Central memory CD4-positive, alpha-beta T cell (primary cell): ENCODE measurements at regions not wholly inside any gene's neighbourhood (a gene's known extent, or its start where the extent isn't known, plus 50 kb on each side); places are given as distances from the start of the nearest gene placed in this dataset.

Experiments
- DNase-seq: peaks from one replicate; pipeline ENCODE4 v3.0.0; 2022

- DNase-seq = no peak
These were observed 177.8 kb upstream of the EEA1 start for GRCh38 chr12:93106910-93107309.

DNA sequence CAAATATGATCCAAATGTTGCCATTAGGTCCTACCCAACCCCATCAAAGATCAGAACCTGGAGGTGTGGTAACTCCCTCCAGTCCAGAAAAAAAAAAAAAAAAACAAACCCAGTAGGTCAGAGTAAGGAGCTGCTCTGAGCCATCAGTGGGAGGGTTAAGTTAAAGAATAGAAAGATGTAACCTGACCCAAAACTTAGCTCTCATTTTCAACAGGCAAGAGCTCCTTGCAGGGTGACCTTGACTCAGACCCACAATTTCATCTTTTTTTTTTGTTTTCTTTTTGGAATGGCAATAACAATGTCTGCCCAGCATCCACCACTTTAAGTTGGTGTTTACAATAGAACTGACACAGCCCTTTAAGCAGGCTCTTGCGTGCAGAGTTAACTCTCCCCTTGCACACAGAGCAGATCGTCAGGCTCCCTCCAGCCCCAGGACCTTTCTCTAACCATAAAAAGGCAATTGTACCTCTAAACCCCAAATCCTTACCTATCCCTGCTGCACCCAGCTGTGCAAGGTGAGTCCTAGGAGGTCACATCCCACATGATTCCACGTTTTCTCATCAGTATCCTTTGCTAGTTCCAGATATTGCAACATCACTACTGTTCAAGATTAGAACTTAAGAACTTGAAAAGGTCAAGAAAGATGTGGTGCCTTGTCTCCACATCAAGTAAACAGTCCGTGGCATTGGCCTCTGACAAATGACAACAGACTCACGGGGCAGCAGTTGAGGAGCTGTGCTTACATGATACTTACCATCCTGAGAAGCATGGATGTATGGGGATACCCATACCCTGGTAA, 178.6 kb upstream of the EEA1 start:
- DNase-seq = no peak

GRCh38 chr12:93108985-93109384, 179.9 kb upstream of the EEA1 start:
- no peak for DNase-seq

DNA sequence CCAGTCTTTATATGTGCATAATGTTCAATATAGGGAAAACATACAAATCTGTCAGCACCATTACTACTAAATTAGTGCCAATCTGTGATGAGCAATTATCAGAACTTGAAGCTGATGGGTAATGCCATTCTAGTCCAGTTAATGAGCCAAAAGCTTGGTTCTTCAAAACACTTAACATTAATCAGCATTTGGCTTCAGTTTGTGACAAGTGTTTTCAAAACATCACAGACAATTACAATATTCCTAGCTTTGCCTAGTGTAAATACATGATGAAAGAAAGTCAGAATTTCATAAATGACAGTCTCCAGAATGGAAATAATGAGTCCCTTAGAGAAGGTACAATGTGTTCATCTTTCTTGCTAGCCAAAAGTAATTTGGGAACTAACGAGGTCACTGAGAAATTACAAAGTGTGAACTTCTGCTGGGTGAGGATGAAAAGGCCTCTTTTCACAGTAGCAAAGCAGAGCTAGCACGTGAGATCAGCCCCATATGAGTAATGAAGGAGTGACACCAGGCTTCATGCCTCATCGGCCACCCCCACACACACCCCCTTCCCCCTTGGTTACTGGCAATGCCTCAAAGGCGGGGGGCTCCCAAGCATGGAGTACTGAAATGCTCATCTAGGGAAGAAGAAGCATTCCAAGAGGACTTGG, 180.6 kb upstream of the EEA1 start:
- no peak for DNase-seq

DNA sequence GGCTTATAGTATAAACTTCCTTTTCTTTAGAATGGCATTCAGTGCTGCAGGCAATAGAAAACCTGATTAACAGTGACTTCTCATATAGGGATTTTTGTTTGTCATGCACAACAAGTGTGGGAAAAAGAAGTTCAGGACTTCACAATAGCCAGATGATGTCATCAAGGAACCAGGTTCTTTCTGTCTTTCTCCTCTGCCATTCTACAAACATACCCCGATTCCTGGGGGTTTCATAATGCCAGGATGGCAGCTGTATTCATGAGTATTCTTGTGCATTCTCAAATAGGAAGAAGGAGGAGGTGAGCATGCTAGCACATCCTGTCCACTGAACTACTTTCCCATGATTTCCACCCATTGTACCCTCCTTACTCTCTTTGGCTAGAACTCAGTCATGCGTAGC, 182.7 kb upstream of the EEA1 start:
- no peak for DNase-seq

- DNase-seq = no peak
These were observed 184.4 kb upstream of the EEA1 start for GRCh38 chr12:93113317-93114006.

GRCh38 chr12:93115198-93115601, 186.1 kb upstream of the EEA1 start:
- DNase-seq = no peak

DNA sequence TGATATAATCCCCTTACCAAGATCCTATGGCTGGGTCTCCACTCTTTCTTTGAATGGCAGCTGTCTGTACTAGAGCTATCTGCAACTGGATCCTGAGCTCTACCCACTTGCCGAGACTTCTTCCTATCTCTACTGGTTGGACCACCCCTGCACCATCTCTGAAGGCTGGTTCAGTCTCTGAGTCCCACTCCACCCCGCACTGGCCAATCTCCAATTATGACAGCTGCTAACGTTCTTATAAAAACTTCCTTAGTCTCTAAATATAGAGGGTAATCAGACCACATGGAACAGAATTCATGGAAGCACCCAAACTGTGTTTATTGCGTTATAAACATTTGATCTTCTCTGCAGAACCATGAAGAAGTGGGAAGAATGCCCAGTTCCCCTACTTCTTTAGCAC, 186.6 kb upstream of the EEA1 start:
- DNase-seq = no peak

DNA sequence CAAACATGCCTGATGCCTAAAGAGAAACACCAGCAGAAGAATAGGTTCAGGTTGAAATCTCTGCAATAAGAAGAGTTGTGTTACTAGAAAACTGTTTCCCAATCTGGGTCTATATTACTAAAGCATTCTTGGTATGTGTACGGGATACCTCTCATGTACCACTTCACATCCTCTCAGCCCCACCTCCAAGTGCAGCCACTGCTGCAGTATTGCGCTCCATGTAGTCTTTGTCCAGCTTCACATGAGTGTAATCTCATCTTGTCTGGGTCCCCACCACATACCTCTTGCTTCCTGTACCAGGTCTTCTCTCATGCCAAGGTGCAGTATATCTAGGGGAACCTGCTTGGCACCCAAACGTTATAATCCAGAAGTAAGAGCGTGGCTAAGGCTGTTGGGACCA, 187.5 kb upstream of the EEA1 start:
- DNase-seq = no peak

- DNase-seq = no peak
These were observed 192.8 kb upstream of the EEA1 start for GRCh38 chr12:93121729-93122488.

GRCh38 chr12:93122569-93123091, 193.5 kb upstream of the EEA1 start:
- DNase-seq = no peak

- DNase-seq = no peak
These were observed 196.0 kb upstream of the EEA1 start for GRCh38 chr12:93125126-93125525.

DNA sequence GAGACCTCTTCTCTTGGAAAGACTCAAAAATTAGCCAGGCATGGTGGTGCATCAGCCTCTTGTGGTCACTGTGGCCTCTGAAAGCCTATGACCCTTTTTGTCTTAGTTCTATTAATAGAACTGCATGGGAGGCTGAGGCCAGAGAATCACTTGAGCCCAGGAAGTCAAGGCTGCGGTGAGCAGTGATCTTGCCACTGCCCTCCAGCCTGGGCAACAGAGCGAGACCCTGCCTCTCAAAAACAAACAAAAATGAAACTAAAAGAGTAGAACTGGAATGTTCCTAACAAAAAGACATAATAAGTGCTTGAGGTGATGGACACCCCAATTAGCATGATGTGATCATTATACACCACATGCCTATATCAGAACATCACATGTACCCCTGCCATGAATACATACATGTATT, 197.0 kb upstream of the EEA1 start:
- DNase-seq = no peak

GRCh38 chr12:93127107-93127560, 198.0 kb upstream of the EEA1 start:
- DNase-seq = no peak

DNA sequence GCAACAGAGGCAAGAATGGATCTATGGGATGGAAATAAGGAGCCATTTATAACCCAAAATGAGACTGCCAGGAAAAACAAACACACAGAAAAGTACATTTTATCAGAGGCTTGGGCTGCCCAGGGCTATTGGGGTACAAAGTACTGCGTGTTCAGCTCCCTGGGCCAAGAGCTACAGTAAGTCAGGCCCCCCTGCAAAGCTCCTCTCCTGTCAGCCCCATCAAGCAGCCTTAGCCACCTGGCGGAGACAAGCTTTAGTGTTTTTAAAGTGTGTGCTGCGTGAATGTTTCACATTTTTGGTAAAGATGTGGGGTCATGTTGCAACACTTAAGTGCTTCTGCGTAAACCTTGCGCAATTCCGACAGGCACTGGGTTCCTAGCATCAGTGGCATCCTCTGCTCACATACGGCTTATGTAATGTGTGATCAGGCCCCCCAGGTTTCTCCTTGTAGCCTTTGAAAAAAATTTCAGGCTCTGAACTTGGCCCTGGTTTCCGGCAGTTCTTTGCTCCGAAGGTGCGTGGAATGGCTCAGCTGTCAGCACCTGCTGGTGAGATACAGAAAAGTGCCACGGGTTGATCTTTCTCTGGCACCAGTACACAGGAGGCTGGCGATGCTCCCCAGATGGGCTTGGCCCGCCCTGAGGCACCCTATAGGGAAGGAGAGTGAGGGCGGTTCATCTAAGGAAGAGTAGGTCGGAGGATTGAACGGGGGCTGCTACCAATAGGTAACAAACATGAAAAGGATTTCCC, 198.7 kb upstream of the EEA1 start:
- no peak for DNase-seq

DNA sequence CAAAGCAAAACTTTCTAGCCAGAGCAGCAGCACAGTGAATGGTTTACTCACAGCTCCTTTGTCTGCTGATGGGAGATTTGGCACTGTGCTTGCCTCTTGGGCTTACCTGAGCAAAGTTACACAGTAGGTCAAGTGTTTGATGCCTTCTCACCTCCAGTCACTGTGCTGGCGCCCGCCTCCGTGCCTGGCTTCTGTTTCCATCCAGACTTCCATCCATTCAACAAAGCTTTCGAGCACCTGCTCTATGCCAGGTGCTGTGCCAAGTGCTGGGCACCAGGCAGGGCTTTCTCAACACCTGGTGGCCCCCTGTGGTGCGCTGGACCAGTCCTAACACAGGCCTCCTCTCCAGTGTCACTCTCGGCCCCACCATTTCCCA, 199.2 kb upstream of the EEA1 start:
- DNase-seq = no peak

DNA sequence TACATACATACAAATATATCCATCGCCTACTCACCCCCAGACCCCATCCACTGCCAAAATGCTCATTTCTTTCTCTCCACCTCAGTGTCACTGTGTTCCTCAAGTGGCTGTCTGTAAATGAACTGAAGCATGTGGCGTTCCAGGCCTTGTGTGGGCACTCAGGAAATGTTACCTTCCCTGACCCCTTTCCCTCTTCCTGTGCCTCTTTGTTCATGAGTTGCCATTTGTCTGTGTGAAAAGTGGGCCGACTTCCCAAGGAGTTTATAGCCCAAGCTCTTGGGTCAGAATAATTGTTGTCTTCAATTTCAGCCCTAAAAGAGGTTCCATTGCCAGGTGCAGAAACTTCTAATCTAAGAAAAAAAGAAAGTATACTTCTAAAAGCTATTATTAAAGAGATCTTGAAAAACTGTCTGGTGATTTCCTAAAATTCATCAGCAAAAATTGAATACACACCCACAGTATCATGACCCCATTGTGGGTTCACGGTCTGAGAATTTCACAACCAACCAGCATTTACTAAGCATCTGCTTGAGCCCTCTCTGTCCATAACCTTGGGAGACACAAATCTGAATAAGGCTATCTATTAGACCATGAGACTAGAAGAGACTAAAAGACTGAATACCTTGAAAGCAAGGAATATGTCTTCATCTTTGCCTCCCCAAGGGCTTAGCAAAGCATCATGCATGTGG, 201.4 kb upstream of the EEA1 start:
- DNase-seq = no peak

- no peak for DNase-seq
These were observed 204.3 kb upstream of the EEA1 start for GRCh38 chr12:93133361-93133760.

- no peak for DNase-seq
These were observed 205.2 kb upstream of the EEA1 start for GRCh38 chr12:93134175-93134890.

DNA sequence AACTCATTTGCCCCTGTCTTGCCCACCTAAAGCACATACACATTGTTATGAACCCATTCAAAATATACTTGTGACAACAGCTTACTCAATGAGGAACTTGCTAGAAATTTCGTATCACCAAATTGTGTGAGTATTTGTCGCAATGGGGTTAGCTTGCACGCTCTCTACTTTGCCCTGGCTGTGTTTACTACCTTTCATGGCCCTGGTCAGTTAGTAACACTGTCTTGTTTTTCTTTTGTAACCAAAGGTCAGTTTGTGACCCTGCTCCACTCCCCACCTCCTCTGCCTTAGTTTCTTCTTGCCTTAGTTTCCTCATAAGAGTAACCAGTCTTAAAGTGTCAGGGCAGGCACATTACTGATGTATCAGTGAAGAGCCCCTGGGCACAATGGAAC, 205.8 kb upstream of the EEA1 start:
- DNase-seq = no peak
